ENCODE measurements at regions not wholly inside any gene's neighbourhood (a gene's known extent, or its start where the extent isn't known, plus 50 kb on each side); places are given as distances from the start of the nearest gene placed in this dataset.
"Not testable (repeated sequence)": the region's sequence is repeated elsewhere in the genome, so short reads cannot be mapped to it uniquely, and the experiment has no call there.

DNA sequence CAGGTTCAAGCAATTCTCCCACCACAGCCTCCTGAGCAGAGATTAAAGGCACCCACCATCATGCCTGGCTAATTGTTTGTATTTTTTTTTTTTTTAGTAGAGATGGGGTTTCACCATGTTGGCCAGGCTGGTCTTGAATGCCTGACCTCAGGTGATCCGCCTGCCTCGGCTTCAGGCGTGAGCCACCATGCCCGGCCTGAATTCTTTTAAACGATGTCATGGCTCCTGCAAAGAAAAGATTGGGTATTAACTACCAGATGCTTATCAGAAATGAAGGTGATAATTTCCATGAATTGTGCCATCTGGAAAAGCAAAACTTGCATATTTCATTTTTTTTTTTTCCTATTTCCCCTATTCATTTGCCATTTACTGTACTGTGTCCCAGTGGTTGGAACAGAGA is 195.7 kb upstream of the IGFBP7 start:
- DNase-seq (ENCODE audit: low read depth in 2 of 3, low spot score in 2 of 3) = no peak

DNA sequence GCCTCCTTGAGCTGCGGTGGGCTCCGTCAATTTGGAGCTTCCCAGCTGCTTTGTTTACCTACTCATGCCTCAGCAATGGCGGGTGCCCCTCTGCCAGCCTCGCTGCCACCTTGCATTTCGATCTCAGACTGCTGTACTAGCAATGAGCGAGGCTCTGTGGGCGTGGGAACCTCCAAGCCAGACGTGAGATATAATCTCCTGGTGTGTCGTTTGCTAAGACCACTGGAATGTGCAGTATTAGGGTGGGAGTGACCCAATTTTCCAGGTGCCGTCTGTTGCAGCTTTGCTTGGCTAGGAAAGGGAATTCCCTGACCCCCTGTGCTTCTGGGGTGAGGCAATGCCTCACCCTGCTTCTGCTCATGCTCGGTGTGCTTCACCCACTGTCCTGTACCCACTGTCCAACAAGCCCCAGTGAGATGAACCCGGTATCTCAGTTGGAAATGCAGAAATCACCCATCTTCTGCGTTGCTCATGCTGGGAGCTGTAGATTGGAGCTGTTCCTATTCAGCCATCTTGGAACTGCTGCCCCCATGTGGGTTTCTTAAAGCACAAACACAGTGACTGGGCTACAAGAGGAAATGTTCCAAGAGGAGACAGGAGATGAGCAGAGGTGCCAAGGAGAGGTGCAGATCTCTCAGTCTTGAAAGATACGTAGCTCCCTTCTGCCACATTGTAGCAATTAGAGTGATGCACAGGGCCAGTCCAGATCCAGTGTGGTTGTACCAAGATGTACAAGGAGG is 193.0 kb upstream of the IGFBP7 start:
- peak in 1 of 3 donors; percentile 1 for DNase-seq (ENCODE audit: low read depth in 2 of 3, low spot score in 2 of 3)

DNA sequence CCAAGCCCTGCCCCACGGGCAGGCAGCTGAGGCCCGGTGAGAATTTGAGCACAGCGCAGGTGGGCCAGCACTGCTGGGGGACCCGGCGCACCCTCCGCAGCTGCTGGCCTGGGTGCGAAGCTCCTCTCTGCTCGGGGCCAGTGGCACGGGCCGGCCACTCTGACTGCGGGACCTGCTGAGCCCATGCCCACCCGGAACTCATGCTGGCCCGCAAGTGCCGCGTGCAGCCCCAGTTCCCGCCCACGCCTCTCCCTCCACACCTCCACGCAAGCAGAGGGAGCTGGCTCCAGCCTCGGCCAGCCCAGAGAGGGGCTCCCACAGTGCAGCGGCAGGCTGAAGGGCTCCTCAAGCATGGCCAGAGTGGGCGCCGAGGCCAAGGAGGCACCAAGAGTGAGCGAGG is 190.1 kb upstream of the IGFBP7 start:
- DNase-seq (ENCODE audit: low read depth in 2 of 3, low spot score in 2 of 3) = not testable (repeated sequence)

DNA sequence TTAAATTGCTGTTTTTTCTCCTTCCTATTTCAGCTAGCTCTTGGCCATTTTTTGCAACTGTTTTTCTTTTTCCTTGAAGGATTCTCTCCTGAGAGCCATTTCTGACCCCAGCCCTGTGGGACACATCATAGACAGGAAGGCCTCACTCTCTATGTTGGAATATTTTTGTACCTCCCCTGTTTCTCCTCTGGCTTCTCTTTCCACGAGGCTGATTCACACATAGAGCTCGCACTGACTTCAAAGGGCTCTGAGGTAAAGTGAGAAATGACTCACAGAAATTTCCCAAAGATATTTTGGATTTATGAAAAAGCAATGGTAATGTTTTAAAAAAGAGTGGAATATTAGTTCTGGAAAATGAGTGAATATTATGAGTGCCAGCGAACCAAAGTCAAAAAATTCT is 181.7 kb upstream of the IGFBP7 start:
- no peak for DNase-seq (ENCODE audit: low read depth in 2 of 3, low spot score in 2 of 3)

DNA sequence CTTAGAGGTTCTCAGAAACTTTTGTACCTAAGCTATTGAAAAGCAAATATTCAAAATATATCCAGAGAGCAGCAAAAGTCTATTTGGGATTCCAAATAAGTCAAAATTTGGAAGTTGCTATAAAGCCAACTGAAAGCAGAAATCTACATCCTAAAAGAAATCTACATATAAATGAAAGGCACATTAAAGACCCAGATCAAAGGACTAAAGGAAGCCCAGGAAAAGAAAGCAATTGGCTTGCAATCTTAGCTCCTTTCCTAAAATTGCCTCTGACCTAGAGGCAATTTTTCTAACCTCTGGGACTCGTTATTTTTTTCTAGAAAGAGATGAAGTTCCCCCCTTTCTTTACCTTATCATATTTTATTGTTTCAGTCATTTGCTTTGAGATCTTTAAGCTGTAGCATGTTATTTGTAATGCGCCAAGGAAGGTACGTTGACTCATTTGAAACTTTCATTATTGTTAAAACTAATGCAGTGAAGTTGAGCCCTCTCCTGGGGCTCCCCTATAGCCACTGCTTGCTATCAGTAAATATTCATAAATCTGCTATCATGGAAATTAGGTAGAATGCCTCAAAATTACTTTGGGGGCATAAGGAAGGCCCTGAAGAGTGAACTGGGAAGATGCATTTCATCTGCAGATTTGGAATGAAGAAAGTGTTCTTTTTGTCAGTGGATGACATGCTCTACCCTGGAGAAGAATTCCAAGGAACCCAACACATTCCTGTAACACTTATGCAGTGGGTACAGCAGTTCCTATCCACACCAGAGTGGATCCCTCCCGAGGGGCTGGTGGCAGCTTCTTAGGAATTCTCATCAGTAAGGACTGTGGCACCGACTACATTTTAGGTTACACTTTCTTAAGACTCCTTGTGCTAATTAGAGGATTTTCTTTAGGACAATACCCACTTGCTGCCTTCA is 177.8 kb upstream of the IGFBP7 start:
- DNase-seq (ENCODE audit: low read depth in 2 of 3, low spot score in 2 of 3) = no peak

DNA sequence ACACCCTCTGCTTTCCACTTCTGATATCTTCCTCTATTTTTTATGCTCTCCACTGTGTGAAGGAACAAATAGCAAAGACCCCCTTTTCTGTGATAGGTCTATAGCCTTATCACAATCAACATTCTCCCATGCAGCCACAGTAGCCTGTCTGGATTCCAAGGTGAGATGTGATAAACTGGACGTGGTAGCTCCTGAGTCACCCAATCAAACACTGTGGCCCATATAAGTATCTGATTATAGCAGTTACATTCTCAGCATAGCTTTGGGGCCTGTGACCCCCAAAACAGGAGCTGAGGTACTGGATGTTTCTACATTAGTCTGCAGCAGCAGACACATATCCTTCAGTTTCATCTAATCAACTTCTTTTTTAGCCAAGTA is 172.7 kb upstream of the IGFBP7 start:
- no peak for DNase-seq (ENCODE audit: low read depth in 2 of 3, low spot score in 2 of 3)

DNA sequence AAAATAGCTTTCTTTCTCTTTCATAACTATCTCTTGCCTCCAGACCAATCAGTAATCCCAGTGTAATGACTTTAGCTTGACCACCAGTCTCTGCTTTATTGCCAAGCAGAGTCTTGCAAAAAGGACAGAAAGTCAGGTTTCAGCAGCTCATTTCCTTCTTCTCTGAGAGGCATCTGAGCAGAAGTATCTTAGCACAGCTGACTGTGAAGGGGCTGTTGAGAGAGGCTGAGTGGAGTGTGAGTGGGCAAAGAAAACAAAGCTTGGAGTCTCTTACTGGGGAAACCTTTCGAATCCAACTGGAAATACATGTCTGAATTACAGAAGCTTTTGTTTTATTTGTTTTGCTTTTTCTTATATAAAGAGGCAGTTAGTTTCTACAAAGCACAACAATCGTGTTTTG is 170.3 kb upstream of the IGFBP7 start:
- no peak for DNase-seq (ENCODE audit: low read depth in 2 of 3, low spot score in 2 of 3)

DNA sequence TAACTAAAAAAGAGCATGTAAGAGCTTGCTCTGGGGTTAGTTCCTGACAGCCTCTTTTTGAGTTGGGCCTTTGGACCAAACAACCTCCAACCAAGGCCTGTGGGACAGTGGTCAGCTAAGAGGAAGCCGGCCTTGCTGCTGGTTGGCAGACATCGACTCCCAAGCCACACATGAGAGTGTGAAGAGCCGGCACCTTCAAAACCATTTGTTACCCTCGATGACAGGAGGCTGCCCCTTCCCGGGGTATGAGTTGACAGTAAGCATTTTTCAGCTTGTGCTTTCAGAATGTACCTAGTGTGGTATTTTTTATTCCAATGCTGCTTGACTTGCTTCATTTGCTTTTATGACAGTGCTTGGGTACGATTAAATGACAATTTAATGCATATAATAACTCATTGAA is 168.6 kb upstream of the IGFBP7 start:
- DNase-seq (ENCODE audit: low read depth in 2 of 3, low spot score in 2 of 3) = no peak

DNA sequence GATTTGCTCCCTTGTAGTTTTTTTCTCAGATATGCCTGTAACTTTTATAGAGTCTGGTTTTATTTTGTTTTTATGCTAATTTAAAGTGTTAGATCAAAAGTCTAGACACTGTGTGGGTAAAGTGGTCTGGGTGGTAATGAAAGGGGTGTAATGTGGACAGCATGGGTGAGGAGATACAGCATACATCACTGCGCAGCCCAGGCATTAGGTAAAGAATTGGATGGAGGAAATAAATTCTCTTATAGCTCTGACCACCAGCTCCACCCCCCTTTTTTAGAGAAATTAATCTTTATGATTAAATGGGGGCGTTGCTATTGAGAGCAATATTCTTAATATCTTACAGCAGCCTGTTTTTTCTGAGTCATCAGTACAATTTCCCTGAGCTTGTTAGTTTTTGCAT is 163.9 kb upstream of the IGFBP7 start:
- DNase-seq (ENCODE audit: low read depth in 2 of 3, low spot score in 2 of 3) = no peak

DNA sequence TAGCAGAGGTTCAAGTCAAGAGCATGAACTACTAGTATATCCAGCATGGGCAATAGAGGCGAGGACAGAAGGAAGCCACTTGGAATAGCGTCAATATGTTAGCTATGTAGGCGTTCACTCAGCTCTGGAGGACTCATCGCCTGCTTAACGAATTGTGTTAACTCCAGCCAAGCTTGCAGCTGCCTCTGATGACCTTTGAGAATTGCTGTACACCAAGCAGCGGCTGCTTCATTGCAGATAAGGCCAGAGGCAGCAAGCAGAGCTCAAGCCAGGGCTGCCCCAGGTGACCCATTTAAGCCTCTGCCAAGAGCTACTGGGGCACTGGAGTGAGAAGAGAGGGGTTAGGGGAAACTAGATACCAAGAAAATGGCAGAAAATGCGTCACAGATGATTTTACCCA is 160.2 kb upstream of the IGFBP7 start:
- no peak for DNase-seq (ENCODE audit: low read depth in 2 of 3, low spot score in 2 of 3)

DNA sequence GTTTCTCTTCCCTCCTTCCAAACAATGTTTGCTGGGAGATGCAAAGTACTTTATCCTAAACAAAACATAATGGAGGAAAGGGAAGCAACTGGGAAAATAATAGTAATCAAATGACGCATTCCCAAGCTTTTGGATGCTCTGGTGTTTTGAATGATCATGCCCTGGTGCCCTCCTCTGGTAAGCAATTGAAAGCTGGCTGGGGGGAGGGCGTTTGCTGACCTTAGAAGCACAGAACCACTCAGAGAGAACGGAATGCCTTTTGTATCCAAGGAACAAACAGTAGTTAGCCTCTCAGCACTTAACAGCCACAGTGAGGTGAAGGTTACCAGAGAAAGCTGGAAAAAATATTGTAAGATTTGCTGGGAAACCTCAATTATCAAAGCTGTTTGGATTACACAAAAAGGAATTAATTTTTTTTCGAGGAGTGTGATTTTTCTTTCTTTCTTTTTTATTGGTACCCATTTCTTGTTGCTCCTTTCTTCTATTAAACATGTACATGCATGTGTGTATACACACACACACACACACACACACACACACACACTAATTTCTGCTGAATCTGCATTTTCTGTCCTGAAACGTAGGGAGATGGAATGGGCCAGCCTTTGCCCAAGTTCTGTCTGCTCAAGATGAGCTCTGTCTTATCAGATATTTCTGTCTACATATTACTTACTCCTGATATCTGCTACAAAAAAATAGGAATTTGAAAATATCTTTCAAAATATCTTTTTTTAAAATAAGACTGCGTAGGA is 155.8 kb upstream of the IGFBP7 start:
- DNase-seq (ENCODE audit: low read depth in 2 of 3, low spot score in 2 of 3) = no peak

DNA sequence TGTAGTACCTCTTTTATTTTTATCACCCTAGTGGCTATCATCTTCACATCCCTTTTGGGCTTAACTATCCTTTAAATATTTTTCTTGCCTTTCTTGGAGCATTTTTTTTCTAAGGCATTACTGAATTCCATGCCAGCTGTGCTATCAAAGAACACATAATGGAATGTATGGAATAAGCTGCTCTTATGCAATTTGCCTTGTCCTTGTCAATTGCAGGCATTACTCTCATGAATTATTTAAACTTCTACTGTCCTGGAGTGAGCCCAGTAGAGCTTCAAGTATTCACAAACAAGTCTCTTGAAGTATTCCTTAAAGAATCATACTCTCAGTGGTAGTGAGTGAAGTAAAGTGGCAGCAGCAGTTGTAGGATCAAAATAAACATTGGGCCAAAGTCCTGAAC is 144.6 kb upstream of the IGFBP7 start:
- no peak for DNase-seq (ENCODE audit: low read depth in 2 of 3, low spot score in 2 of 3)

DNA sequence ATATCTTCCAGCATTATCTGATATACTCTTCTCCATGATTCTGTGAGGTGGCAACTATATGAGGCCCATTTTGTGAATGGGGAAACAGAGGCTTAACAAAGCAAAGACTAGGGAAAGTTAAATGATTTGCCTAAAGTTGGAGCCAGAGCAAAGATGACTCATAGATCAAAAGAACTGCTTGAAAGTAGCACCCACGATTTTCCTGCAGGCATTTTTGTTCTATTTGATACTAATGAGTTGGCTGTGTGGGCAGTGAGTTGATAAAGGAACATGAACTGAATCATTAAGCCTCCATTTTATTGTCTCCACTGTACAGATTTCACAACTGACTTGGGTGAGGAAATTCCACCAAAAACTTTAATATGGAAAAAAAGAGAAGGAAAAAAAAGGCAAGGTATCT is 138.9 kb upstream of the IGFBP7 start:
- no peak for DNase-seq (ENCODE audit: low read depth in 2 of 3, low spot score in 2 of 3)

DNA sequence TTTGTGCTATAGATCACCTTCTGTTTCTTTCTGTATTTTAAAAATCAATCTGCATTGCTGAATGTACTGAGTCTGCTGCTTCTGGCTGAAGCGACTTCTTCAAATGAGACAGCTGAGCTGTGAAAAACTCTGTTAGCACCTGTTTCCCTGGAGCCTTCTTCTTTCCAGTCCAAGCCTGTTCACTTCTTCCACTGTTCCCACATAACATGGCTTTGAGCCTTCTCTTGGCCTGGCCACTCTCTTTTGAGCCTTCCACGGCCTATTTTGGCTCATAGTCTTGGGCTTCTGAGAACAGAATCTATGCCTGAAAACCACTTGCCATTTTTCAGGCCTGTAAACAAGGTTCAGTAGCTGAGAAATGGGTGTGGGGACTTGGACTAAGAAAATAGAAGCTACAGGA is 132.9 kb upstream of the IGFBP7 start:
- DNase-seq (ENCODE audit: low read depth in 2 of 3, low spot score in 2 of 3) = no peak

DNA sequence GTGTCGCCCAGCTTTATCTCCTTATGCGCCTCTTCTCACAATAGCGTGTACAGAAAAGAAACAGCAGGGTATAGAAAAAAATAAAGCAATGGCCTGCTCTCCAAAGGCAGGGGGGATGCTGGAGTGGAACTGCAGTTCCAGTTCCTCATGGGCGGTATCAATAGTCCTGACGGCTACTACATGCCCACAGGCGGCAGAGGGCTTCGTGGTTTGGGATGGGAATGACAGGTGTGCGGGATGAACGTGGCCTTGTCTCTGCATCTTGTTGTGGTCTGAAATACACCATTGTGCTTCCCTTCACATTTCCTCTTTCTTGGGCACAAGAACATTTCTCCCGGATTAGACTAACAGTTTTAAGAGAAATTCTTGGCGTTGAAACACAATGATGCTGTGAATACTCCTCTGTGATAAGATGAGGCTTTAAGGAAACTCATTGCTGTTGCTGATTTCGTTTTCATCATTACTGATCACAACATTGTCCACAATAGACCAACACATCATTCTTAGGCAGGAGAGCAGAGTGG is 124.1 kb upstream of the IGFBP7 start:
- no peak for DNase-seq (ENCODE audit: low read depth in 2 of 3, low spot score in 2 of 3)

DNA sequence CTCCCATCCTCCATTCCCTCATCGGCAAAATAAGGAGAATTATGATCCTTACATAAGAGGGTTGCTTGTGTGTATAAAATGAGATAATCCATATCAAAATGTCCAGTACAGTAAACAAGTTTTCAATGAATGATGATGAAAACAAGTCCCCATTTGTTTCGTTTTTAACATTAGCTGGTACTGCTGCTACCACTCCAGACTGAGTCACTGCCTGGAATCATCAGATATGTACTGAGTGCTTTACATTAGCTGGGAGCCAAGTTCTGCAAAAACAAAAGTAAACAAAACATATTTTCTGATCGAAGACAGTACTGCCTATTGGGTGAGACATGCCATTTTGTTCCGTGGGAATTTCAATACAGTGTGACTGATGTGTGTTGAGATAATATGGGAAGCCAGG is 123.2 kb upstream of the IGFBP7 start:
- no peak for DNase-seq (ENCODE audit: low read depth in 2 of 3, low spot score in 2 of 3)

DNA sequence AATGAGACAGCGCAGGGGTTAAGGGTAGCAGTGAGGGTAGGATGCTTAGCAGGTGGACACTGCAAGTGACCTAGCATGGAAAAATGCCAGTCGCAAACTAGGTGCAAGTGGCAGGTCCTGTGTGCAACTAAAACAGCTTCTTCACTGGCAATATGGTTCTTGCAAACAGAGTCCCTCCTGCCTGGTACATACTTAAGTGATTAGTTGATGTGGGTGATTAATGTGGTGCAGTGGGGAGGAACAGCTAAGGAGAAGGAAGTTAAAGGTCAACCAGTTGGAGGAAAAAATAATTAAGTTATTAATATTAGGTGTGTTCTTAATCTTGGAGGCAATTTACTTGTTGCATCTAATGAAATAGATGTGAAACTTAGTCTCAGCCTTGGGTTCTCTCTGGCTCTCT is 121.6 kb upstream of the IGFBP7 start:
- DNase-seq (ENCODE audit: low read depth in 2 of 3, low spot score in 2 of 3) = no peak

DNA sequence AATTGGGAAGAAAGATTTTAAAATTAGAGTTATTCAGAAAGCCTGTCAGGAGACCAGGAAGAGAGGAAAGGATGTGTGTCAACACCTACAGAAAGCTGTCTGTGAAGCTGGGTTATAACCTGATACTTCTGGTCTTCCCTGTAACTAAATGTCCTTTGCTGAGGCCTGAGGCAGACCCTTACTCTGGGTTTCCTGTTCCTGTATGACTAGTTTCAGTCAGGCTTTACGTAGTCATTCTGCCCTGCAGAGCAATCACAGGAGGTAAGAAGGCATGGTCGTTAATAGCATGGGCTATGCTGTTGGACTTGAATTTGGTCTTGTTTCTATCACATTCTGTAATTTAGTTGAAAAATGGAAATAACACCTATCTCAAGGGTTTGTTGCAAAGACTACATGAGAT is 110.5 kb upstream of the IGFBP7 start:
- no peak for DNase-seq (ENCODE audit: low read depth in 2 of 3, low spot score in 2 of 3)

DNA sequence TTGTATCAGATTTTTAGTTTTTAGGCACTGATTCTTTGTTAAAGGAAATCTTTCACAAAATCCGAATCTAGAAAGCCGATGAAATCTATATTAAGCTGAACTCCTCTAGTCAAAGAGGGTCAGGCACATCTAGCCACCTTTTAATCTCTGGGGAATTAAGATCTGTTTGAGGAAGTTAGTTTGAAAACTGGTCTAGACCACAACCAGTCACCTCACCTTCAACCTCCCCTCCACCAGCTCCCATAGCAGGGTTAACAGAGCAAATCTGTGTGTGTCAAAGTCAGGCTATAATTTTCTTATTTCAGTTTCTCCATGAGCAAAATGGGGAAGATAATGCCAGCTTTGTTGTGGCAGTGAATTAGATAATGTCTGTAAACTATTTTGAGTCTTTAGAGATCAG is 110.0 kb upstream of the IGFBP7 start:
- no peak for DNase-seq (ENCODE audit: low read depth in 2 of 3, low spot score in 2 of 3)

DNA sequence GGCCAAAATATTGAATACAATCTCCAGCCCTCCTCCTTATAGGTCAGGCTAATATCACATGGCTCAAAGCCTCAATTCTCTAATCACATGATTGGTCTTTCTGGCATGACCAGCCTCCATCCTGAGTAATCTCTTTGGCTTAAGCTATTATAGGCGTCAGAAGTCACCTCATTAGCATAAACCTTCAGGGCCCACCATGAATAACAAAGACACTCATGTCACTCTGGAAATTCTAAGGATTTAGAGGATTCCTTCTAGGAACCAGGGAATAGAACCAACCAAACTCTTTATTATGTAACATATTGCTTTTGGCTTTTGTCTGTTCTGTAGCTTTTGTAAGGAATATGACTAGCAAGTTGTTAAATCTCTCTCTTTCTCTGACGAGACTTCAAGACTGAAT is 109.2 kb upstream of the IGFBP7 start:
- DNase-seq (ENCODE audit: low read depth in 2 of 3, low spot score in 2 of 3) = no peak

DNA sequence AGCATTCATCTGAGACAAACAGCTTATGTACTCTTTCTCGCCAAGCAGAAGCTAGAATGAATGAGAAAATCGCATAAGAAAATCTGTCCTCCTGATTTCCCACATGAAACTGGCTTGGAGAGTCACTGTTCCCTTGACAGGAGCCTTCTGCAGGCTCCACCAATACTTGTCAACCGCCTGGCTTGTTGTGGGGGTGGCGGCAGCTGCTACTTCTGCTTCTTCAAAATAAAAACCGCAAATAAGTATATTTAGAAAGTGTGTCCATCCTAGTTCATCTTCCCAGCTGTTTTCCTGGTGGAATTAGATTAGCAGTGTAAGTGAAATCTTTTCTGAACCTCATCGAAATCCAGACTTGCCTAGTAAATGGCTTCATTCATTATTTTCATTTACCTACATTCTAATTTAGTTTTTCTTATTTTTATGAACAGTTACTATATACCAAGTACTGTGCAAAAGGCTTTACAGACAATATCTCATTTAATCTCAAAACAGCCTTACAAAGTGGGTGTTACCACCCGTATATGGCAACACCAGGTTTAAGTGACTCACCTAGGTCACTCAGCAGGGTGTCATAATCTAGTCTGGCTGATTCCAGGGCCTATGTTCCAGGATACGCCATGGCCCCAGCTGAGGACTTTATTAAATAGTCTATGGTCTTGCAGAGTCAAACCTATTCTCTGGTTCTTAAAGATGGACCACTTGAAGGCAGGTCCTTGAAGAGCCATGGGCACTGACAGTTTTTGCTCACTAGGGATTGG is 104.6 kb upstream of the IGFBP7 start:
- DNase-seq (ENCODE audit: low read depth in 2 of 3, low spot score in 2 of 3) = no peak

Data from hematopoietic multipotent progenitor cell (in vitro differentiated cells).